MM.1S (cell line): ENCODE measurements at regions not wholly inside any gene's neighbourhood (a gene's known extent, or its start where the extent isn't known, plus 50 kb on each side); places are given as distances from the start of the nearest gene placed in this dataset.
A peak's percentile ranks its signal among the peaks of the same experiment; 100 is the strongest.

Experiments
- DNase-seq: peaks from one replicate; pipeline ENCODE4 v3.0.0-alpha.2; 2015
- H2AFZ ChIP-seq: fragments of 300-600 bp; sonication (generic); 2 replicates; pipeline ENCODE4 v1.6.0; 2016; ENCODE audit warnings: antibody characterized with exemption, low read length
- H3F3A ChIP-seq: fragments of 300-600 bp; sonication (generic); 2 replicates; pipeline ENCODE4 v1.6.1; 2016; ENCODE audit warnings: mild to moderate bottlenecking, antibody characterized with exemption, low read length, moderate library complexity, mixed read lengths; ENCODE audit not compliant: insufficient read depth
- H3K27ac ChIP-seq: fragments of 300-600 bp; sonication (generic); 2 replicates; pipeline ENCODE4 v1.5.1; 2016; ENCODE audit warnings: mild to moderate bottlenecking, low read length
- H3K27me3 ChIP-seq: fragments of 300-600 bp; sonication (generic); replicated peaks from 2 replicates; pipeline ENCODE4 v1.6.0; 2016; ENCODE audit warnings: low read length; ENCODE audit not compliant: insufficient read depth
- H3K36me3 ChIP-seq: fragments of 300-600 bp; sonication (generic); replicated peaks from 2 replicates; pipeline ENCODE4 v1.6.1; 2016; ENCODE audit warnings: mild to moderate bottlenecking, low read length, mixed read lengths; ENCODE audit not compliant: insufficient read depth
- H3K4me1 ChIP-seq: fragments of 300-600 bp; sonication (generic); 2 replicates; pipeline ENCODE4 v1.6.1; 2016; ENCODE audit warnings: low read length, mixed read lengths
- H3K4me2 ChIP-seq: fragments of 300-600 bp; sonication (generic); 2 replicates; pipeline ENCODE4 v1.6.0; 2016; ENCODE audit warnings: low read depth, low read length
- H3K4me3 ChIP-seq: fragments of 300-600 bp; sonication (generic); 2 replicates; pipeline ENCODE4 v1.5.1; 2016; ENCODE audit warnings: low read length, mixed read lengths
- H3K79me2 ChIP-seq: fragments of 300-600 bp; sonication (generic); 2 replicates; pipeline ENCODE4 v1.6.1; 2016; ENCODE audit warnings: mixed run types, low read length, mixed read lengths
- H3K9ac ChIP-seq: fragments of 300-600 bp; sonication (generic); 2 replicates; pipeline ENCODE4 v1.6.1; 2016; ENCODE audit warnings: low read length, mixed read lengths
- H3K9me2 ChIP-seq: fragments of 300-600 bp; sonication (generic); replicated peaks from 2 replicates; pipeline ENCODE4 v1.6.1; 2016; ENCODE audit warnings: mild to moderate bottlenecking, low read length, mixed read lengths; ENCODE audit not compliant: insufficient read depth
- H3K9me3 ChIP-seq: fragments of 300-600 bp; sonication (generic); replicated peaks from 2 replicates; pipeline ENCODE4 v1.6.1; 2016; ENCODE audit warnings: mild to moderate bottlenecking, low read length, mixed read lengths; ENCODE audit not compliant: insufficient read depth
- H4K20me1 ChIP-seq: fragments of 300-600 bp; sonication (generic); 2 replicates; pipeline ENCODE4 v1.6.1; 2016; ENCODE audit warnings: mild to moderate bottlenecking, low read length, moderate library complexity, mixed read lengths; ENCODE audit not compliant: insufficient read depth
- CTCF ChIP-seq: fragments of 300-600 bp; sonication (generic); IDR thresholded peaks from 2 replicates; pipeline ENCODE4 v1.5.1; 2016; ENCODE audit warnings: antibody characterized with exemption, low read length, mixed read lengths
- EZH2 ChIP-seq: fragments of 300-600 bp; sonication (generic); optimal IDR thresholded peaks from 2 replicates; pipeline ENCODE3; 2017; ENCODE audit warnings: low read depth, mild to moderate bottlenecking, antibody characterized with exemption, low read length, mixed read lengths
- EZH2phosphoT487 ChIP-seq: fragments of 300-600 bp; sonication (generic); IDR thresholded peaks from 2 replicates; pipeline ENCODE4 v1.6.1; 2018; ENCODE audit warnings: antibody characterized with exemption, low read length

DNA sequence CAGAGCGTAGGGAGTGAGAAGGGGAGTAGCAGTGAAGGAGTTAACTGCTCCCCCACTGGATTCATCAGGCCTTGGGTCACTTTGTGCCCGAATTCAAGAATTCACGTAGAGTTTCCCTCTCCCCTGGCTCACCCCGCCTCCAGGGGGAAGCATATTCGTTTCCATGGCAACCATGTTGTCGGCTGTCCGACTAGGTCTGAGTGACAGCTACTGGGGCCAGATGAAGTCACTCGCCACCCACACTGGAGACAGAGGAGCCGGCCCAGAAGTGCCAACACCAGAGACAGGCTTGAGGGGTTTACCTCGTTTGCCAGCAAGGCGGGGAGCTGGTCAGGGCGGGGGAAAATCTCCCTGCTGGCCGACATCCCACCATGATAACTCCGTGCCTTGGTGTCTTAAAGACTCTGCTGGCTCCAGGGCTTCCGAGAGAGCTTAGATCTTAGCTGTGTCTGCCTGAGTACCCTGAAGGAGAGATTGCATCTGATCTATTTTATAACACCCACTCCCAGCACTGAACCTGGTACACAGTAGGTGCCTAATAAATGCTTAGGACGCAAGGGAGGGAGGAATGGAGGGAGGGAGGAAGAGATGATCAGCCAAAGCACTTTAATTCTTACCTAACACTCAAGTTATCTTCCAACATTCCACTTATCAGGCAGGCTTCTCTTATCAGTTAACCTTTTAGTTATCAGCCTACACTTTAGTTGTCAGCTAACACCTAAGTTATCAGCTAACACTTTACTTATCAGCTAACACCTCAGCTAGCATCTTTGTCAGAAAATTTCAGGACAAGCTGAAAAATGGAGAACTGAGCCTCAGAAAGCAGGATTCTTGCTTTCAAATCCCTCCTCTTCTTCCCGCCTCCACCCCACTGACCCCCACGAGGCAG lies 57.2 kb upstream of the ZNRF4 start:
- H3K9me2 ChIP-seq: no peaks in the 10 kb centered on the region
- H4K20me1 ChIP-seq: no peaks in the 10 kb centered on the region
- no peak overlapping the region for H2AFZ ChIP-seq
- no peak overlapping the region for H3K27ac ChIP-seq
- H3K9me3 ChIP-seq: no peaks in the 10 kb centered on the region
- no peaks in the 10 kb centered on the region for H3K36me3 ChIP-seq
- H3K27me3 ChIP-seq: peaks cover 85% of the 10 kb centered on the region
- H3K79me2 ChIP-seq: no peaks in the 10 kb centered on the region
- DNase-seq: no peak
- no peak overlapping the region for H3K4me2 ChIP-seq
- H3K9ac ChIP-seq: no peak overlapping the region
- no peaks in the 10 kb centered on the region for H3K4me1 ChIP-seq
- H3F3A ChIP-seq: no peaks in the 10 kb centered on the region
- no peak overlapping the region for H3K4me3 ChIP-seq
- TF ChIP-seq EZH2 (no peak), EZH2phosphoT487 (no peak), CTCF (no peak)

GRCh38 chr19:5398693-5399057 lies 56.5 kb upstream of the ZNRF4 start:
- H3F3A ChIP-seq: no peaks in the 10 kb centered on the region
- H3K79me2 ChIP-seq: no peaks in the 10 kb centered on the region
- H3K27ac ChIP-seq: no peak overlapping the region

GRCh38 chr19:5403968-5404640 lies 51.1 kb upstream of the ZNRF4 start:
- H2AFZ ChIP-seq: no peak overlapping the region
- no peak overlapping the region for H3K27ac ChIP-seq
- no peaks in the 10 kb centered on the region for H3K9me3 ChIP-seq
- H3K27me3 ChIP-seq: peaks cover 62% of the 10 kb centered on the region
- DNase-seq: peak; percentile 74
- H3K9me2 ChIP-seq: no peaks in the 10 kb centered on the region
- H3K4me1 ChIP-seq: no peaks in the 10 kb centered on the region
- TF ChIP-seq EZH2phosphoT487 (no peak), CTCF (no peak), EZH2 (no peak)
- H3K79me2 ChIP-seq: no peaks in the 10 kb centered on the region
- no peak overlapping the region for H3K4me3 ChIP-seq
- no peaks in the 10 kb centered on the region for H3F3A ChIP-seq
- no peaks in the 10 kb centered on the region for H3K36me3 ChIP-seq
- H4K20me1 ChIP-seq: no peaks in the 10 kb centered on the region
- no peak overlapping the region for H3K9ac ChIP-seq
- H3K4me2 ChIP-seq: no peak overlapping the region

More at GRCh38 chr19:5398693-5399057, 56.5 kb upstream of the ZNRF4 start:
- Histone ChIP-seq H3K4me1 (no peaks in the 10 kb centered on the region), H4K20me1 (no peaks in the 10 kb centered on the region), H3K4me2 (no peak overlapping the region), H3K4me3 (no peak overlapping the region), H3K9me2 (no peaks in the 10 kb centered on the region), H3K36me3 (no peaks in the 10 kb centered on the region), H3K9me3 (no peaks in the 10 kb centered on the region), H3K27me3 (peaks cover 82% of the 10 kb centered on the region), H2AFZ (no peak overlapping the region), H3K9ac (no peak overlapping the region)
- DNase-seq: no peak
- TF ChIP-seq EZH2phosphoT487: no peak
- TF ChIP-seq CTCF: no peak
- TF ChIP-seq EZH2: no peak
